ENCODE measurements at regions not wholly inside any gene's neighbourhood (a gene's known extent, or its start where the extent isn't known, plus 50 kb on each side); places are given as distances from the start of the nearest gene placed in this dataset.

DNA sequence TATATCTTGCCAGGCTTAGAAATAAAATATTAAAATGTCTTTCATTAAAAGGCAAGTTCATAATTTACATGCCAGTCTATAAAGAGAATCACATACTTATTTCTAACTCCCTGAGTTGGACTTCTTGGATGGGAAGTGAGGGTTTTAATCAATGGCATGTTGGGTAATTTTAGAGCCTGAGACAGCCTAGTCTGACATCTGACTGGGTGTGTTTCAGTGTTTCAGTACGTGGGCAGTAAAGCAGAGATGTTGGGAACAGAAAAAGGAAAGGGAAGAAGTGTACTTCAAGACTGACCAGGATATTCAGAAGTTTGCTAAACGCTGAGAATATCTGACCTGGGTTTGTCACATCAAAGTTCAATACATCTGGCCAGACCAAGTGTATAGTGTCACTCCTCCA lies 171.8 kb downstream of the BTG1 start:
- H3K27ac ChIP-seq (ENCODE audit: low read depth, low read length), result no peak overlapping the region
- no peak overlapping the region for H2AFZ ChIP-seq (ENCODE audit: low read depth, low read length, severe bottlenecking)
- no peaks in the 10 kb centered on the region for H3K9me3 ChIP-seq (ENCODE audit: insufficient read depth, low read length)
- no peak overlapping the region for H3K4me2 ChIP-seq (ENCODE audit: low read depth, low read length, poor library complexity, severe bottlenecking)
- H4K20me1 ChIP-seq (ENCODE audit: low read depth, low read length), result no peaks in the 10 kb centered on the region
- H3K9me2 ChIP-seq (replicated peaks; ENCODE audit: insufficient read depth, low read length), result no peaks in the 10 kb centered on the region
- no peak overlapping the region for H3K9ac ChIP-seq (ENCODE audit: low read length)
- H3K27me3 ChIP-seq (ENCODE audit: low read length), result no peaks in the 10 kb centered on the region
- no peaks in the 10 kb centered on the region for H3K36me3 ChIP-seq (ENCODE audit: low read length)
- TF ChIP-seq EZH2phosphoT487 (conservative IDR thresholded peaks at IDR 0.05; ENCODE audit: low read length), result no peak
- no peak for TF ChIP-seq CTCF (IDR thresholded peaks at IDR 0.05; ENCODE audit: insufficient read depth, low read length, poor library complexity, severe bottlenecking)
- H3F3A ChIP-seq (ENCODE audit: insufficient read depth), result no peaks in the 10 kb centered on the region
- H3K4me3 ChIP-seq (ENCODE audit: insufficient read depth, low read length, poor library complexity, severe bottlenecking), result no peak overlapping the region
- H3K79me2 ChIP-seq (ENCODE audit: insufficient read depth, low read length), result no peaks in the 10 kb centered on the region

DNA sequence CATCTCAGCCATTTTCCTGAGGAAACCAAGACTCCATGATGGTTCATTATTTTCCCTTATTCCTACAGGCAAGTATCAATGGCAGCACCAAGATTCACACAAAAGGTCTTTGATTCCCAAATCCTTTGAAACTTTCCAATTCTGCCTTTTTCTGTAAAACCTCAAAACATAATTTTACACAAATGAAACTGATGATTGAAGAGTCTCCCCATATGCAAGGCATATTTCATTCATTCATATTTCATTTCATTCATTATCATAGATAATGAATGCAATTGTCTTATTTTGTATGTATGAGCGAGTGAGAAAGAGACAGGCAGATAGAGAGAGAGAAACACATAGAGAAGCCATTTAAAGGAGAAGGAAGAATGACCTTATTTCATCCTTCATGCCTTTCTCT lies 172.8 kb downstream of the BTG1 start:
- Histone ChIP-seq H3K79me2 (ENCODE audit: insufficient read depth, low read length) (no peaks in the 10 kb centered on the region), H2AFZ (ENCODE audit: low read depth, low read length, severe bottlenecking) (no peak overlapping the region), H3K9ac (ENCODE audit: low read length) (no peak overlapping the region), H3K9me2 (replicated peaks; ENCODE audit: insufficient read depth, low read length) (no peaks in the 10 kb centered on the region), H3K27ac (ENCODE audit: low read depth, low read length) (no peak overlapping the region), H3K4me3 (ENCODE audit: insufficient read depth, low read length, poor library complexity, severe bottlenecking) (no peak overlapping the region), H4K20me1 (ENCODE audit: low read depth, low read length) (no peaks in the 10 kb centered on the region), H3K27me3 (ENCODE audit: low read length) (no peaks in the 10 kb centered on the region), H3K9me3 (ENCODE audit: insufficient read depth, low read length) (no peaks in the 10 kb centered on the region), H3K36me3 (ENCODE audit: low read length) (no peaks in the 10 kb centered on the region), H3F3A (ENCODE audit: insufficient read depth) (no peaks in the 10 kb centered on the region), H3K4me2 (ENCODE audit: low read depth, low read length, poor library complexity, severe bottlenecking) (no peak overlapping the region)
- TF ChIP-seq EZH2phosphoT487 (conservative IDR thresholded peaks at IDR 0.05; ENCODE audit: low read length) (no peak), CTCF (IDR thresholded peaks at IDR 0.05; ENCODE audit: insufficient read depth, low read length, poor library complexity, severe bottlenecking) (no peak)

- Histone ChIP-seq H3F3A (ENCODE audit: insufficient read depth) (no peaks in the 10 kb centered on the region), H3K79me2 (ENCODE audit: insufficient read depth, low read length) (no peaks in the 10 kb centered on the region), H4K20me1 (ENCODE audit: low read depth, low read length) (no peaks in the 10 kb centered on the region), H3K4me2 (ENCODE audit: low read depth, low read length, poor library complexity, severe bottlenecking) (no peak overlapping the region), H3K27ac (ENCODE audit: low read depth, low read length) (no peak overlapping the region), H3K9ac (ENCODE audit: low read length) (no peak overlapping the region), H3K9me3 (ENCODE audit: insufficient read depth, low read length) (no peaks in the 10 kb centered on the region), H3K4me3 (ENCODE audit: insufficient read depth, low read length, poor library complexity, severe bottlenecking) (no peak overlapping the region), H3K27me3 (ENCODE audit: low read length) (no peaks in the 10 kb centered on the region), H3K9me2 (replicated peaks; ENCODE audit: insufficient read depth, low read length) (no peaks in the 10 kb centered on the region), H3K36me3 (ENCODE audit: low read length) (no peaks in the 10 kb centered on the region), H2AFZ (ENCODE audit: low read depth, low read length, severe bottlenecking) (no peak overlapping the region)
- no peak for TF ChIP-seq CTCF (IDR thresholded peaks at IDR 0.05; ENCODE audit: insufficient read depth, low read length, poor library complexity, severe bottlenecking)
- no peak for TF ChIP-seq EZH2phosphoT487 (conservative IDR thresholded peaks at IDR 0.05; ENCODE audit: low read length)
Measured at GRCh38 chr12:91968777-91969171, 176.9 kb downstream of the BTG1 start.

Data from SU-DHL-6 (cell line).